ENCODE measurements at regions not wholly inside any gene's neighbourhood (a gene's known extent, or its start where the extent isn't known, plus 50 kb on each side); places are given as distances from the start of the nearest gene placed in this dataset.

DNA sequence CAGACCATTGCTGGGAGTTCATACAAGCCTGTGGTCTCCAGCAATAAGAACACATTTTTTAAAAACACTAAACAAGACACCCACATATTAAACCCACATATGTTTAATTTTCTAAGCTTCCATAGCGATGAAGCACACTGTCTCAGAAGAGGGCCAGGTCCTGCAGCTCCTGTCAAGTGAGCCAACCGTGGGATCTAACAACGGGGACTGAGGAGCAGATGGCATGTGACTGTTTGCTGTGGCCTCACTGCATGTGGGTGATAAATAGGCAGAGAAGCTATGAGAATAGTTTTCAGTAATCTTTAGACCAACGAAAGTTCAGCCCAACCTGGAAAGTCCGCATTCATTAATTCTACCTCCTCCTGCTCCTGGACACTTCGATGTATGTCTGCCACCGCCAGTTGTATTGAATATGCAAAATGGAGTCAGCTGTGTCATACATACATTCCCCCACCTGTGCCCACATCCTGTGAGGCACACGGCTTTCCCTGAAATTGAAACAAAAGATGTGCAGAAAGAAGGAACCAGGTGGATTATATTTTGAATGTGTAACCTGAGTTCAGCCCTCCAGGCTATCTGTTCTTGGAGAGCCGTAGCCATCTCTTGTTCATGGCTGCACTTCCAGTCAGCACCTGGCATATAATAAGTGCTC lies 88.2 kb downstream of the MIS18A start:
- no peak for TF ChIP-seq POLR2A (IDR thresholded peaks at IDR 0.05)
- TF ChIP-seq, protein P1, sequence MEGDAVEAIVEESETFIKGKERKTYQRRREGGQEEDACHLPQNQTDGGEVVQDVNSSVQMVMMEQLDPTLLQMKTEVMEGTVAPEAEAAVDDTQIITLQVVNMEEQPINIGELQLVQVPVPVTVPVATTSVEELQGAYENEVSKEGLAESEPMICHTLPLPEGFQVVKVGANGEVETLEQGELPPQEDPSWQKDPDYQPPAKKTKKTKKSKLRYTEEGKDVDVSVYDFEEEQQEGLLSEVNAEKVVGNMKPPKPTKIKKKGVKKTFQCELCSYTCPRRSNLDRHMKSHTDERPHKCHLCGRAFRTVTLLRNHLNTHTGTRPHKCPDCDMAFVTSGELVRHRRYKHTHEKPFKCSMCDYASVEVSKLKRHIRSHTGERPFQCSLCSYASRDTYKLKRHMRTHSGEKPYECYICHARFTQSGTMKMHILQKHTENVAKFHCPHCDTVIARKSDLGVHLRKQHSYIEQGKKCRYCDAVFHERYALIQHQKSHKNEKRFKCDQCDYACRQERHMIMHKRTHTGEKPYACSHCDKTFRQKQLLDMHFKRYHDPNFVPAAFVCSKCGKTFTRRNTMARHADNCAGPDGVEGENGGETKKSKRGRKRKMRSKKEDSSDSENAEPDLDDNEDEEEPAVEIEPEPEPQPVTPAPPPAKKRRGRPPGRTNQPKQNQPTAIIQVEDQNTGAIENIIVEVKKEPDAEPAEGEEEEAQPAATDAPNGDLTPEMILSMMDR (IDR thresholded peaks at IDR 0.05), result no peak
- intact Hi-C loops (cut with DNase I; ENCODE audit: low total_unique reads), result no loop called here
- no peak overlapping the region for H3K4me3 ChIP-seq (ENCODE audit: low read depth, poor library complexity, severe bottlenecking)
- 64 to 65% methylated on average over 9 of the region's 9 CpGs for WGBS, 2 donors
- no peak for DNase-seq (ENCODE audit: low spot score in 2 of 2)

DNA sequence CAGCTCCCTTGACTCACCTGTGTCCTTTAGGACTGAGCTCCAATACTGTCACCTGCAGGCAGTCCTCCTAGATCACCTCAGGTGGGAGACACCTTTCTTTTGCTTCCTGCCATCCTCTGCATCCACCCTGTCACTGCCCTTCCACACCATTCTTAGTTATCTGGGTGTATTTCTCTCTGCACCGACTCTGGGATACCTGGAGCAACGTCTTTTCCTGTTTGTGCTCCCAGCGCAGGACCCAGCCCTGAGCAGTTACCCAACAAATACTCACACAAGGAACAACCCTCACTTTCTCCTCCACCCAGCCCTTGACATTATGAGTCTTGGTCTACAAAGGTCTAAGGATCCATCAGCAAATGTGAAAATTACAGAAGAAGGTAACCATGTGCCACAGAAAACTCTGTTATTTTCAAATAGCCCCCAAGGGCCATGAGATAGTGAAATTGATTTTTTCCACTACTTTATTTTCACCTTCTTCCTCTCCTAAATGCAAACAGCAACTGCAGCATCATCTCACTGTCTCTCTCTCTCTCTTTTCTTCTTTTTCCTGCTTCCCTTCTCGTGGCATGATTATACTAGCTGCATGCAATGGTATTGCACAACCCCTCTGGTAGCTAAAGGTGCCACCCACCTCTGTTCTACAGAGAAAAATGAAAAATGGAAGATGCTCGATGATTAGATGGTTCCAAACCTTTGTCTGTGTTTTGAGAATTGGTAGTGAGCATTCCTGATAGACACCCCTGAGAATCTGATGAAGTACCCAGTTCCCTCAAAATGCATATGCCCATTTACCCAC lies 89.0 kb downstream of the MIS18A start:
- TF ChIP-seq, protein P1 (IDR thresholded peaks at IDR 0.05), result no peak
- no peak for TF ChIP-seq POLR2A (IDR thresholded peaks at IDR 0.05)
- H3K4me3 ChIP-seq (ENCODE audit: low read depth, poor library complexity, severe bottlenecking), result no peak overlapping the region
- DNase-seq (ENCODE audit: low spot score in 2 of 2), result no peak
- intact Hi-C loops (cut with DNase I; ENCODE audit: low total_unique reads), result no loop called here
- WGBS, 2 donors, result 79 to 83% methylated on average over 5 of the region's 5 CpGs

DNA sequence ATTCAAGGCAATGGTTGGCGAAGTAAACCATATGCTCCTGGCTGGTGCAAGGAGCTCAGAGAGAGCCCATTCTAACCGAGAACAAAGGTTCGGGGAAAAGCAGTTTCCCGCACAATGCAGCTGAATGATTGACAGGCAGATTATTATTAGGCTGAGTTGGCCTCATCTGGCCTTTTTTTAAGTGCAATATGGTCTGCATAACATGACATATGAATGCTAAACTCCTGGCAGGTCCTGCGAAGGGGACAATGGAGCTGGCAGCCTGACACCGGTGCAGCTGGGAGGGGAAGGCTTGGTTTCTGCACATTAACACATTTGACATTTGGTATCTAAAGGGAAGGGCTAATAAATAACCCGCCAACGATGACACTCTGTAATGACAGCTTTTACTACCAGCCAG lies 92.0 kb downstream of the MIS18A start:
- TF ChIP-seq, protein P1 (IDR thresholded peaks at IDR 0.05), result no peak
- no peak for TF ChIP-seq POLR2A (IDR thresholded peaks at IDR 0.05)
- no peak for DNase-seq (ENCODE audit: low spot score in 2 of 2)
- intact Hi-C loops (cut with DNase I; ENCODE audit: low total_unique reads), result no loop called here
- no peak overlapping the region for H3K4me3 ChIP-seq (ENCODE audit: low read depth, poor library complexity, severe bottlenecking)
- 69 to 74% methylated on average over 8 of the region's 8 CpGs for WGBS, 2 donors

DNA sequence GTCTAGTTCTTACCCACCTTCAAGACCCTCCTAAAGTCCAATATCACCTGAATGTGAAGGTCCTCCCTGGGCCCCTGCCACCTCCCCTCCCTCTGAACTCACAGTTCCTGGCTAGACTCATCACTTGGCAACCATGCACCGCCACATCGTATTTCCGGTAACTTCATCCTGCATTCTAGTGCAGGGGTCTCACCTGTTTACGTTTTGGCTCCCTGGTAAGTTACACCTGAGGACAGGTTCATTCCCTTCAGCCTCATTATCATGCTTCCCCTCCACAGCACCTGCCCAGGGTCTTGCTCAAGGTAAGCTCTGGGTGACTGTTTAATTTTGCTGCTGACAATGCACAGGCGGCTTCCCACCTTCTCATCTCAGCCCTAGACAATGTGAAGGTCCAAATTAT lies 93.1 kb downstream of the MIS18A start:
- no peak overlapping the region for H3K4me3 ChIP-seq (ENCODE audit: low read depth, poor library complexity, severe bottlenecking)
- TF ChIP-seq, protein P1 (IDR thresholded peaks at IDR 0.05), result no peak
- no peak for TF ChIP-seq POLR2A (IDR thresholded peaks at IDR 0.05)
- no peak for DNase-seq (ENCODE audit: low spot score in 2 of 2)
- 90 to 96% methylated on average over 5 of the region's 5 CpGs for WGBS, 2 donors
- intact Hi-C loops (cut with DNase I; ENCODE audit: low total_unique reads), result no loop called here

DNA sequence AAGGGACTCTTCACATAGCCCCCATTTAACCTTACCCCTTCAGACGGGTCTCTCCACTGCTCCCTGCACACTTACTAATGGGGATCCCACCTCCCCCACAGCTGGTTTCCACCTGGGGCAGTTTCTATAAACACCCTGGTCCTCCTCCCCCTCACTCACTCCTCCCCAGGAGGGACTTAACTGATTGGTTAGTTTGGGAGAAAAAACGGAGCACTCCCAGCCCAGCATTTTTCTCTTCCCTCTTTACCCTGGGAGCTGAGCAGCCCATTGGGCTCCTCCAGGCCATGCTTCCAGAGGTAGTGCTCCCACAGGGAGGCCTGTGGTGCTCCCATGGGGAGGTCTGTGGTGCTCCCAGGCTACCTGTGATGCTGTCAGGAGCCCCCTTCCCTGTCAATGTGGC lies 93.7 kb downstream of the MIS18A start:
- WGBS, 2 donors, result 69 to 72% methylated on average over 2 of the region's 2 CpGs
- H3K4me3 ChIP-seq (ENCODE audit: low read depth, poor library complexity, severe bottlenecking), result no peak overlapping the region
- intact Hi-C loops (cut with DNase I; ENCODE audit: low total_unique reads), result no loop called here
- TF ChIP-seq, protein P1 (IDR thresholded peaks at IDR 0.05), result no peak
- TF ChIP-seq POLR2A (IDR thresholded peaks at IDR 0.05), result no peak
- DNase-seq (ENCODE audit: low spot score in 2 of 2), result no peak

Data from lower leg skin (tissue), 4 donors.